Stomach smooth muscle (tissue), 2 donors: ENCODE measurements at regions not wholly inside any gene's neighbourhood (a gene's known extent, or its start where the extent isn't known, plus 50 kb on each side); places are given as distances from the start of the nearest gene placed in this dataset.

Experiments used
- H3K27ac ChIP-seq: one replicate; pipeline ENCODE4 v1.7.0; 2013; ENCODE audit warnings: mild to moderate bottlenecking, low read length, inconsistent platforms
- H3K27me3 ChIP-seq, 2 donors: one replicate each; pipeline ENCODE4 v1.7.0; 2013; ENCODE audit warnings: low read length in 2 of 2; ENCODE audit not compliant: insufficient read depth in 2 of 2, control insufficient read depth in 1 of 2
- H3K36me3 ChIP-seq, 2 donors: one replicate each; pipeline ENCODE4 v1.7.0; 2013; ENCODE audit warnings: low read length in 2 of 2; ENCODE audit not compliant: control insufficient read depth in 2 of 2, insufficient read depth in 2 of 2
- H3K4me1 ChIP-seq: one replicate; pipeline ENCODE4 v1.7.0; 2013; ENCODE audit warnings: low read length; ENCODE audit not compliant: control insufficient read depth, insufficient read depth
- H3K4me3 ChIP-seq, 2 donors: one replicate each; pipeline ENCODE4 v1.7.0; 2013; ENCODE audit warnings: low read length in 2 of 2
- H3K9ac ChIP-seq, 2 donors: one replicate each; pipeline ENCODE4 v1.7.0; 2013; ENCODE audit warnings: low read length in 2 of 2, mild to moderate bottlenecking in 1 of 2
- H3K9me3 ChIP-seq, 2 donors: one replicate each; pipeline ENCODE4 v1.7.0; 2013; ENCODE audit warnings: low read length in 2 of 2; ENCODE audit not compliant: control insufficient read depth in 2 of 2
- donor health status: healthy.
- donor health status: Pancreatic carcinoma.

DNA sequence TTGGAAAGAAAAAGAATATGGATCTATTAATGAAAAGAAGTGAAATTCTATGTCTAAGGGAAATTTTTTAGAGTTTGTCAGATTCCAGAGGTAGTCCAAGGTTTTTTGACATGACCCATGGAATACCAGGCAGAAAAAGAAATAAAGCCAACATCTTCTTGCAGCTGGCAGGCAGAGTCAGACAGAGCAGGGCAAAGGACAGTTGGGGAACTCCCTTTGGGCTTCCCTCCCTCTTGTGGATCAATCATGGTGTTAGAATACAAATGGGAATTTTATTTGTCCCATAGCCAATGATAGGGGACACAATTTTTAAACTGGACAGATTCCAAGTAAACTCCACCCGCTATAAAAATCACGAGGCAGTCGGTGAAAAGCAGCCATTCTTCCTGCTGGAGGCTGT is 92.1 kb upstream of the TAB2 start:
- H3K4me1 ChIP-seq: peaks cover 3% of the 10 kb centered on the region
- H3K36me3 ChIP-seq: no peaks in the 10 kb centered on the region
- H3K9me3 ChIP-seq: no peaks in the 10 kb centered on the region
- no peak overlapping the region for H3K27ac ChIP-seq
- H3K4me3 ChIP-seq: no peak overlapping the region
- H3K27me3 ChIP-seq: no peaks in the 10 kb centered on the region
- H3K9ac ChIP-seq: no peak overlapping the region

DNA sequence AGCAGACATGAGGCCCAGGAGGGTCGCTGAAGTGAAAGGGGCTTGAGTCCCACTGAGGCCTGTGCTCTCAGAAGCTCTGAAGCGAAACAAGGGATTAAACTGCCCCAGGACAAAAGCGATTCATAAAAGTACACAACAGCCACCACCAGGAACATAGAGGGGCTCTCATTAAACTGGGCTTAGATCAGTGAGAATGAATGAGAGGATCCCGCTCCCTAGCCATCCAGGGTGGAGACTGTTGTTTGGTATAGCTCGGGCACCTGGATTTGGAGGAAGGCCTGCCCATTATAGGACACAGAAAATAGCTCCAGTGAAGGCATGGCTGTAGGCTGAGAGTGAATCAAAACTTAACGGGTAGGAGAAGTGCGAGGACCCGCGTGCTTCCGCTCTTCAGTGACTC is 91.6 kb upstream of the TAB2 start:
- H3K4me1 ChIP-seq: peaks cover 3% of the 10 kb centered on the region
- H3K9me3 ChIP-seq: no peaks in the 10 kb centered on the region
- H3K9ac ChIP-seq: no peak overlapping the region
- H3K27me3 ChIP-seq: no peaks in the 10 kb centered on the region
- no peaks in the 10 kb centered on the region for H3K36me3 ChIP-seq
- no peak overlapping the region for H3K4me3 ChIP-seq
- H3K27ac ChIP-seq: no peak overlapping the region

DNA sequence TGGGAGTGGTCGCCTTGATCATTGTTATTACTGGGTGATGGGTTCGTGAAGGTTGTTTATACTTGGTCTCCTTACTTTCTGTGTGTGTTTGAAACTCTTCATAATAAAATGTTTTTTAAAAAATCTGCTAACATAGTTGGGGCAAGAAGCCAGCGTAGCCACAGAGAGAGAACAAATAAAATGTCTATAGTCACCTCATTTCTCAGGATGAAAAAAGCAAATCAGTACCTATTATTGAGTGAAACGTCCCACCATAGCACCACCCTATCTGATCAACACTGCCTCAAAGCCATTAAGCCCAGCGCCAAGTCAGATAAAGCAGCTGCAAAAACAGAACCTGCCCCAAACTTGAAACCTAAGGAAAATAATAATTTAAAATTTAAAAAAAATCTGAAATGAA is 89.7 kb upstream of the TAB2 start:
- Histone ChIP-seq H3K27ac (no peak overlapping the region), H3K4me1 (peaks cover 5% of the 10 kb centered on the region), H3K27me3 (no peaks in the 10 kb centered on the region), H3K36me3 (no peaks in the 10 kb centered on the region), H3K9ac (no peak overlapping the region), H3K4me3 (no peak overlapping the region), H3K9me3 (no peaks in the 10 kb centered on the region)

DNA sequence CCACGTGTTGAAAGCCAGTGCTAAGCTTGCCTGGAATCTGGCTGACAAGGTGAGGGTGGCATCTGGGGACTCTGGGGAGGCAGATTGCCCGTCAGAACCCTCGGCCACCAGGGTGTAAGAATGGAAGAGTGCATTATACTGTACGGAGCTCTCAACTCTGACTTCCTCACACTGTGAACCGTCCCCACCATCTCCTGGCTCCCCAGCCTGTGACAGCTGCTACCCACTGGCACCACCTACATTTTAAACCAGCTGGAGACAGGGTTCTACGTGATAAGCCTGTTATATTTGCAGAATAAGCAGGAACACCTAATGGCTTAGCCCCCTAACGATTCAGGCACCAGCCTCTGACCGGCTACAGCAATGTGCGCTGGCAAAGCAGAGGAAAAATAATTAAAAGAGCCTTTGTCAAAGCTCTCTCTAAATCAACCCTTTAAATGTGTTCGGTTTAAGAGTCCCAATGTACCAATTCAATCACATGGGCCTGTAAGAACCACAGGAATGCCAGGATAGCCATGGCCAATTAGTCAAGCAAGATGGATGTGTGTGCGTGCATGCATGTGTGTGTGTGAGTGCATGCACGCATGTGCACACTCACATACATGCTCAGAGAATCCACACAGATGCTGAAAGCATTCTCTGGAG is 89.1 kb upstream of the TAB2 start:
- Histone ChIP-seq H3K4me1 (peaks cover 8% of the 10 kb centered on the region), H3K27ac (no peak overlapping the region), H3K9ac (no peak overlapping the region), H3K27me3 (no peaks in the 10 kb centered on the region), H3K4me3 (no peak overlapping the region), H3K9me3 (no peaks in the 10 kb centered on the region), H3K36me3 (no peaks in the 10 kb centered on the region)

DNA sequence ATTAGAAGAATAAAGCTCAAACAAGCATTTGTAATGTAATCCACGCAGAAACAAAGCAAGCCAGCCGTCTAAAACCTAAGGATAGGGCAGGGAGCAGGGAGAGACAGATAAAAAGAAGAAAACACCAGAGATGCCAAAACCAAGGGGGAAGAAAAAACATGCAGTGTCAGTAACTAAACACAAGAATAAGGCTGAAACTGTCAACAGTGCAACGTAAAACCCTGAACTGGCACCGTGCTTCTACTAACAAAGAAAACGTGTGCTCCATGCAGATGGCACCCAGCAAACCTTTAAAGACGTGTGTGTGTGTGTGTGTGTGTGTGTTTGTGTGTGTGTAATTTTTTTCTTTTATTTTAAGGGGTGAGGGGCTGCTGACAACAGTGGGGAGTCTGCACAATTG is 88.4 kb upstream of the TAB2 start:
- H3K9me3 ChIP-seq: no peaks in the 10 kb centered on the region
- H3K27me3 ChIP-seq: no peaks in the 10 kb centered on the region
- H3K4me3 ChIP-seq: no peak overlapping the region
- no peak overlapping the region for H3K27ac ChIP-seq
- peaks cover 8% of the 10 kb centered on the region for H3K4me1 ChIP-seq
- no peaks in the 10 kb centered on the region for H3K36me3 ChIP-seq
- no peak overlapping the region for H3K9ac ChIP-seq

DNA sequence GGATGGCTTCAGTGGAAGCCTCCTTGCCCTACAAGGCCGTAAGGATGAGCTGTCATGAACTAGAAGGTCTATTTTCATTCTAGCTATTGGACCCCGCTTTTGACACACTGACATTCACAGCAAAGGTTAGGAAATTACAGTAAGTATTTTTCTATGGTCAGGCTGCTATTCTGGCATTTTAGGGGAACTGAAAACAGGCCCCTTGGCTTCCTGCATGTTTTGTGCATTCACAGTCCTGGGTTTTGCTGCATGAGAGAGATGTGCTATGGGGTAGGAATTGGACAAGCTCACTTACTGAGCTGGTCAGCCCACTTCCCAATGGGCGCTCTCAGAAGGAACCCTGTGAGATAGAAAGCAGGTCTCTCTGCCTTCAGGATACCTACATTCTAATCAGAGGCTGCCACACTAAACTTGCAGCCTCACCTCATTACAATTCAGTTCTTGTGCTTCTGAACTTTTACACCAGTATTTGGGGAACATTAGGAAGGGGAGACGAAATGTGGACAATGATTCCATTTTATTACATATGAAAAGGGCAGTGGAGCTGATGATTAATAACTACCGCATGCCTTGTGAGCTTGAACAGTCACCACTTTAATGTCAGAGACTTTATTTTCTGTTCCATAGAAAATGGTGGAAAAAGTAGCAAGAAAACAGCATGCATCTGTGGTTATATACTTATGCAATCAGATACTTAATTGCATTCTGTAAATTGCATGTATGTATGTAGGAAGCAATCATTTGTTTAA is 86.6 kb upstream of the TAB2 start:
- no peaks in the 10 kb centered on the region for H3K27me3 ChIP-seq
- H3K9me3 ChIP-seq: no peaks in the 10 kb centered on the region
- H3K4me1 ChIP-seq: peaks cover 4% of the 10 kb centered on the region
- H3K36me3 ChIP-seq: no peaks in the 10 kb centered on the region
- H3K9ac ChIP-seq: no peak overlapping the region
- H3K27ac ChIP-seq: no peak overlapping the region
- H3K4me3 ChIP-seq: no peak overlapping the region

DNA sequence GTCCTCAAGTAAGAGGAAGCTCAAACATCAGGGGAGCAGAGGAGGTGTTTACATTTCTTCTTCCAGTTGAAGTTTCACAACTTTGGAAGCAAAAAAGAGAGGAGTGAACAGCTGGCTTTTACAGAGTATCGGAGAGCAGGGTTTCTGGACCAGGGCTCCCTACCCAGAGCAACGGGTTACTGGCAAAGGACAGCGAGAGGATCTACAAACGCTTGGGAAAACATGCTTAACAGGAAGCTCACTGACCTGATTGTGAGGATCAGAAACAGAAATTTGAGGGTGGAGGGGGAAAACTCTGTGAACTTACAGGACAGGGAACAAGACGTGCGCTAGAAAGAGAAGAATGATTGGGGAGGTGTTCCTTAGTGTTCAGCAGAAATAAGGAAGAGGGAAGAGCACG is 85.7 kb upstream of the TAB2 start:
- H3K36me3 ChIP-seq: no peaks in the 10 kb centered on the region
- H3K9me3 ChIP-seq: no peaks in the 10 kb centered on the region
- H3K27me3 ChIP-seq: no peaks in the 10 kb centered on the region
- H3K4me1 ChIP-seq: peaks cover 8% of the 10 kb centered on the region
- no peak overlapping the region for H3K9ac ChIP-seq
- no peak overlapping the region for H3K27ac ChIP-seq
- no peak overlapping the region for H3K4me3 ChIP-seq

DNA sequence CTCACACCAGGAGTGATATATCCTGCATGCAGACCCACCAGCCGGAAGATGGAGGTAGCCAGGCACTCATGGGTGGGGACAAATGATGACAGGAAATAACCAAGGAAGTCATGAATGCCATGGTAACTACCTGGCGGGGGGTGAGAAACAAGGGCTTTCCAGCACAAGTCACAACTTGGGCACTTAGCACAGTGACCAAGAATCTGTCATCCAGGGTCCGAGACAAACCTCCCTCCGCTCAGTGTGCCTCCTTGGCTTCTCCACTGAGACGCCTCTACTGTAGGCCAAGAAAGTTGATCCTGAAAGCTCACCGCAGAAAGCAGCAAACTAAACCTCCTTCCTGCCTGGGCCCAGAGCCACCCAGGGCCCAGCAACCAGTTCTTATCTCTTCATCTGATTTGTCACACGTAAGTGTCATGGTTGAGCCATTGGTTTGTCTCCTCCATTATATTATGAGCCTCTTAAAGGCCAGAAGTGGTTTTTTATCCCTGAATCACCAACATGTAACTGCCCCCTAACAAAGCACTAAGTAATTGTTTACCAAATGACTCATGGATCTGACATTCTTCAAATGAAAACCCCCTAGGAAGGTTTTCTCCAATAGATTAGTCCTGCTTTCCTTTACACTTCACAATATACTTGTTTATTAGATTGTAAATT is 84.3 kb upstream of the TAB2 start:
- H3K9me3 ChIP-seq: no peaks in the 10 kb centered on the region
- peaks cover 8% of the 10 kb centered on the region for H3K4me1 ChIP-seq
- H3K27ac ChIP-seq: no peak overlapping the region
- no peak overlapping the region for H3K4me3 ChIP-seq
- no peak overlapping the region for H3K9ac ChIP-seq
- H3K27me3 ChIP-seq: no peaks in the 10 kb centered on the region
- no peaks in the 10 kb centered on the region for H3K36me3 ChIP-seq

DNA sequence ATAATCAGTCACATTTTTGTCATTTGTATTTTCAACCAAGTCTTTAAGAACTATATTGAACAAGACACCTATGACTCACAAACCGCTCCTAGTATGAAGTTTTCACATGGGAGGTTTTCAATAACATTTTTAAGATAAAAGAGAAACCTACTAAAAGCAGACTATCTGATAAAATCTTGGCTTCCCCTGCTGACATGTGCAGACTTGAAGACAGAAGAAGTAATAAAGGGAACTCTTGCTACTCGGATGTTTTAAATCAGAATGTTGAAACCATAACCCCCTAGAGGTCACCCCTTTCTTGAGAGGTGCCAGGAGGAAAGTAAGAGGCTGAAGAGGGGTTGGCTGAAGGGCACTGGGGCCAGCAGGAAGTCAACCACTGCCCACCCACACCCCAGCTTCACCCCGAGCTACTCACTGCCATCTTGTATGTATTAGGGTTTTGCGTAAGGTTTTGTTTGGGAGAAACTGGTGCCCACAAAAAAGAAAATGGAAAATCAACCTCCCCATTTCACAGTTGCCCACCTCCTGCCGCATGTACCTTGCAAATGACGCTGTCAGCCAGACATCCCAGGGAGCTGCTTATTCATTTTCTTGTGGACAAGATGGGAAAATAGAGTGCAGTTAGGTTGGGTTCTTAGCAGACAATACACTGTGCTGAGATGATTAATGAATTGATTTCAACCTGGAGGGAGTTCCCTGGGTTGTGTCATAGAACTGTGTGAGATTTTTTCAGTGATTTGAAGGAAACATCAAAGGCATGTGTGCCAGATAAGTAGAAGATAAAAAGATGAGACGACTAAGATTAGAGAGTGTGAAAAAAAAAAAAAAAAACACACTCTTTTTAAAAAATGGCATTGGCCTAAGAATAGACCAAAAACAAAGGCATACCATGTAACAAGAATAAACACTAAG is 83.2 kb upstream of the TAB2 start:
- peaks cover 8% of the 10 kb centered on the region for H3K4me1 ChIP-seq

DNA sequence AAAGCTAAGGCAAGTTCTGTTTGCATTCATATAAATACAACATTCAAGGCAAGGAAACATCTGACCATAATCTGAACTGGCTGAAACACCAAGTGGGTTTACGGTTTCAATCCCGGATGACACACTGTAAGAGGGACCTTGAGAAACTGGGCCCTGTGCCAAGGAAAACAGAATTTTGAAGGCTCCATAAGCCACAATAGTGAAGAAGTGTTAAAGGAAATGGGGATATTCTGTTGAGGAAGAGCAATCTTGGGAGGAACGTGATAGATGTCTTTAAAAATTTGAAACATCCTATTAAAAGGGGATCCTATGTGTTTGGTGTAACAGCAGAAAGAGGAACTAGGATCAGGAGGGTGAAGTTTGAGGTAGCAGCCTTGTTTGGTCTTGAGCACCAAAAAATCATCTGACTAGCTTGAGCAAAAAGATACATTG is 82.4 kb upstream of the TAB2 start:
- Histone ChIP-seq H3K27ac (no peak overlapping the region), H3K4me3 (no peak overlapping the region), H3K36me3 (no peaks in the 10 kb centered on the region), H3K27me3 (no peaks in the 10 kb centered on the region), H3K4me1 (peaks cover 8% of the 10 kb centered on the region), H3K9ac (no peak overlapping the region), H3K9me3 (peaks cover 0 to 6% of the 10 kb centered on the region in 2 donors)

More for the DNA sequence above, 83.2 kb upstream of the TAB2 start:
- H3K4me3 ChIP-seq: no peak overlapping the region
- H3K27ac ChIP-seq: no peak overlapping the region
- H3K27me3 ChIP-seq: no peaks in the 10 kb centered on the region
- H3K9me3 ChIP-seq: peaks cover 0 to 3% of the 10 kb centered on the region in 2 donors
- no peaks in the 10 kb centered on the region for H3K36me3 ChIP-seq
- H3K9ac ChIP-seq: no peak overlapping the region
